ENCODE measurements at regions not wholly inside any gene's neighbourhood (a gene's known extent, or its start where the extent isn't known, plus 50 kb on each side); places are given as distances from the start of the nearest gene placed in this dataset.
A peak's percentile ranks its signal among the peaks of the same experiment; 100 is the strongest.

DNA sequence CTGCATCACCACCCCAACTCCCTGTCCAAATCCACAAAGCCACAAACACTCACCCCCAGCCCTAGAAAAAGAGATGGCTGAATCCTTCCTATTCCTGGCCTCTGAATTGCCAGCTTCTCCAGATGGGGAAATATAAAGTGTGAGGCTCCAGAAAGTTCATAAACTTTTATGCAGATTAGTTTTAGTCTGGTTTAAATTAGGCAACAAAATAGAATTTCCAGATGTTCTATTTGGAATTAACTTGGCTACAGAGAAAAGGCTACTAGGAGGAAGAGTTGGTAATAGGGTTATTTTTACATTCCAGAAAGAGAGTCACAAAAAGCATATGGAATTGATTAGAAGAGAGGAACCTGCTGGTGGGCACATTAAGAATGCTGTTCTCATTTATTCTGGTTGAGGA, 56.0 kb downstream of the EN1 start:
- no peak overlapping the region for H3K9ac ChIP-seq (ENCODE audit: low read depth in 1 of 2, low read length in 2 of 2)
- no peaks in the 10 kb centered on the region for H3K9me3 ChIP-seq (ENCODE audit: control insufficient read depth in 2 of 2, low read length in 2 of 2)
- no peak overlapping the region for H3K27ac ChIP-seq (ENCODE audit: low read depth in 2 of 2, low read length in 2 of 2)
- no peaks in the 10 kb centered on the region for H3K4me1 ChIP-seq (ENCODE audit: control insufficient read depth in 2 of 2, insufficient read depth in 2 of 2, low read length in 2 of 2)
- H3K4me3 ChIP-seq (ENCODE audit: low read length in 2 of 2) = no peak overlapping the region
- H3K27me3 ChIP-seq (ENCODE audit: control insufficient read depth in 2 of 2, insufficient read depth in 2 of 2, low read length in 2 of 2) = peaks cover 0 to 3% of the 10 kb centered on the region in 2 donors
- H3K36me3 ChIP-seq (ENCODE audit: control insufficient read depth in 2 of 2, insufficient read depth in 2 of 2, low read length in 2 of 2) = no peaks in the 10 kb centered on the region

- Histone ChIP-seq H3K4me3 (ENCODE audit: low read length in 2 of 2) (no peak overlapping the region), H3K9ac (ENCODE audit: low read depth in 1 of 2, low read length in 2 of 2) (no peak overlapping the region), H3K36me3 (ENCODE audit: control insufficient read depth in 2 of 2, insufficient read depth in 2 of 2, low read length in 2 of 2) (no peaks in the 10 kb centered on the region), H3K4me1 (ENCODE audit: control insufficient read depth in 2 of 2, insufficient read depth in 2 of 2, low read length in 2 of 2) (no peaks in the 10 kb centered on the region), H3K27ac (ENCODE audit: low read depth in 2 of 2, low read length in 2 of 2) (no peak overlapping the region), H3K9me3 (ENCODE audit: control insufficient read depth in 2 of 2, low read length in 2 of 2) (no peaks in the 10 kb centered on the region), H3K27me3 (ENCODE audit: control insufficient read depth in 2 of 2, insufficient read depth in 2 of 2, low read length in 2 of 2) (peaks cover 0 to 3% of the 10 kb centered on the region in 2 donors)
Measured at GRCh38 chr2:118786746-118787145, 60.7 kb downstream of the EN1 start.

DNA sequence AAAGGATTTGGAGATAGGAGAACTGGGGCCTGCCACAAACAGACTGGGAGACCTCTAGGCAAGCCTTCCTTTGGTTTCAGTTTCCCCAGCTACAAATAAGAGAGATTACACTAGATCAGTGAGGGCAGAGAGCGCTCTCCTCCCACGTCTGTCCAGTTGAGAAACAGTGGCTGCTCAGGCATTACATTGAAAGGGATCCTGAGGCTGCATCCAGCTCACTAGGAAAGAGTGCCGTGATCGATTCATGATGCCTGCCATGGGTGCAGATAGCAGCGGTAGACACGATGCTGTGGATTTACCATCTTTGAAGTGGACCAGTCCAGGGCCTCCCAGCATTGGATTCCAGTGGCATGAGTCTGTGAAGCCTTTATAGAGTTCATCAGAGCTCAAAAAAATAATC, 62.6 kb downstream of the EN1 start:
- no peaks in the 10 kb centered on the region for H3K36me3 ChIP-seq (ENCODE audit: control insufficient read depth in 2 of 2, insufficient read depth in 2 of 2, low read length in 2 of 2)
- H3K4me3 ChIP-seq (ENCODE audit: low read length in 2 of 2) = no peak overlapping the region
- H3K4me1 ChIP-seq (ENCODE audit: control insufficient read depth in 2 of 2, insufficient read depth in 2 of 2, low read length in 2 of 2) = no peaks in the 10 kb centered on the region
- no peak overlapping the region for H3K27ac ChIP-seq (ENCODE audit: low read depth in 2 of 2, low read length in 2 of 2)
- no peak overlapping the region for H3K9ac ChIP-seq (ENCODE audit: low read depth in 1 of 2, low read length in 2 of 2)
- H3K27me3 ChIP-seq (ENCODE audit: control insufficient read depth in 2 of 2, insufficient read depth in 2 of 2, low read length in 2 of 2) = peaks cover 0 to 3% of the 10 kb centered on the region in 2 donors
- H3K9me3 ChIP-seq (ENCODE audit: control insufficient read depth in 2 of 2, low read length in 2 of 2) = no peaks in the 10 kb centered on the region

GRCh38 chr2:118779362-118779761, 68.1 kb downstream of the EN1 start:
- no peak overlapping the region for H3K4me3 ChIP-seq (ENCODE audit: low read length in 2 of 2)
- H3K4me1 ChIP-seq (ENCODE audit: control insufficient read depth in 2 of 2, insufficient read depth in 2 of 2, low read length in 2 of 2) = peaks cover 0 to 7% of the 10 kb centered on the region in 2 donors
- H3K36me3 ChIP-seq (ENCODE audit: control insufficient read depth in 2 of 2, insufficient read depth in 2 of 2, low read length in 2 of 2) = no peaks in the 10 kb centered on the region
- H3K9me3 ChIP-seq (ENCODE audit: control insufficient read depth in 2 of 2, low read length in 2 of 2) = no peaks in the 10 kb centered on the region
- H3K27me3 ChIP-seq (ENCODE audit: control insufficient read depth in 2 of 2, insufficient read depth in 2 of 2, low read length in 2 of 2) = peaks cover 9 to 14% of the 10 kb centered on the region in 2 donors
- no peak overlapping the region for H3K27ac ChIP-seq (ENCODE audit: low read depth in 2 of 2, low read length in 2 of 2)
- no peak overlapping the region for H3K9ac ChIP-seq (ENCODE audit: low read depth in 1 of 2, low read length in 2 of 2)

GRCh38 chr2:118774458-118775133, 72.9 kb downstream of the EN1 start:
- Histone ChIP-seq H3K27me3 (ENCODE audit: control insufficient read depth in 2 of 2, insufficient read depth in 2 of 2, low read length in 2 of 2) (peaks cover 13 to 23% of the 10 kb centered on the region in 2 donors), H3K9ac (ENCODE audit: low read depth in 1 of 2, low read length in 2 of 2) (no peak overlapping the region), H3K4me1 (ENCODE audit: control insufficient read depth in 2 of 2, insufficient read depth in 2 of 2, low read length in 2 of 2) (peaks cover 0 to 7% of the 10 kb centered on the region in 2 donors), H3K27ac (ENCODE audit: low read depth in 2 of 2, low read length in 2 of 2) (no peak overlapping the region), H3K36me3 (ENCODE audit: control insufficient read depth in 2 of 2, insufficient read depth in 2 of 2, low read length in 2 of 2) (no peaks in the 10 kb centered on the region), H3K9me3 (ENCODE audit: control insufficient read depth in 2 of 2, low read length in 2 of 2) (no peaks in the 10 kb centered on the region), H3K4me3 (ENCODE audit: low read length in 2 of 2) (peak overlapping the region; percentile 48 to 63)

DNA sequence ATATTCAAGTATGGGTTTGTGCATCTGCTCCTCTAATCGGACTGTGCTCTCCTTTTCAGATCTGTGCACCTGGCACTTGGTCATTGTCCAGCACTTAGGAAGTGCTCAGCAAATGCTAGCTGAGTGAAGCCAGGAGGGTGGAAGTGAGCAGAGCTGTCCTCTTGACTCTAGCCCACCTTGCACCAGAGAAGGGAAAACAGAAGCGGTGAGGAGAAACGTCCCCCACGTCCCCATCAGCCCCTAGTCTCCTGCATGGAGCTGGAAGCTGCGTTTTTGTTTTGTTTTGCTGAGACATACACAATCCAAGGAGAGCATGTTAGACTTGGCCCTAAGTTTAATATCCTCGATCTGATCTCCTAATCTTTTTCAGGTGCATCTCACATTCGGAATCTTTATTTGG, 73.6 kb downstream of the EN1 start:
- Histone ChIP-seq H3K27me3 (ENCODE audit: control insufficient read depth in 2 of 2, insufficient read depth in 2 of 2, low read length in 2 of 2) (peaks cover 13 to 23% of the 10 kb centered on the region in 2 donors), H3K4me1 (ENCODE audit: control insufficient read depth in 2 of 2, insufficient read depth in 2 of 2, low read length in 2 of 2) (peaks cover 0 to 7% of the 10 kb centered on the region in 2 donors), H3K9ac (ENCODE audit: low read depth in 1 of 2, low read length in 2 of 2) (no peak overlapping the region), H3K36me3 (ENCODE audit: control insufficient read depth in 2 of 2, insufficient read depth in 2 of 2, low read length in 2 of 2) (no peaks in the 10 kb centered on the region), H3K9me3 (ENCODE audit: control insufficient read depth in 2 of 2, low read length in 2 of 2) (no peaks in the 10 kb centered on the region), H3K27ac (ENCODE audit: low read depth in 2 of 2, low read length in 2 of 2) (no peak overlapping the region), H3K4me3 (ENCODE audit: low read length in 2 of 2) (no peak overlapping the region)

DNA sequence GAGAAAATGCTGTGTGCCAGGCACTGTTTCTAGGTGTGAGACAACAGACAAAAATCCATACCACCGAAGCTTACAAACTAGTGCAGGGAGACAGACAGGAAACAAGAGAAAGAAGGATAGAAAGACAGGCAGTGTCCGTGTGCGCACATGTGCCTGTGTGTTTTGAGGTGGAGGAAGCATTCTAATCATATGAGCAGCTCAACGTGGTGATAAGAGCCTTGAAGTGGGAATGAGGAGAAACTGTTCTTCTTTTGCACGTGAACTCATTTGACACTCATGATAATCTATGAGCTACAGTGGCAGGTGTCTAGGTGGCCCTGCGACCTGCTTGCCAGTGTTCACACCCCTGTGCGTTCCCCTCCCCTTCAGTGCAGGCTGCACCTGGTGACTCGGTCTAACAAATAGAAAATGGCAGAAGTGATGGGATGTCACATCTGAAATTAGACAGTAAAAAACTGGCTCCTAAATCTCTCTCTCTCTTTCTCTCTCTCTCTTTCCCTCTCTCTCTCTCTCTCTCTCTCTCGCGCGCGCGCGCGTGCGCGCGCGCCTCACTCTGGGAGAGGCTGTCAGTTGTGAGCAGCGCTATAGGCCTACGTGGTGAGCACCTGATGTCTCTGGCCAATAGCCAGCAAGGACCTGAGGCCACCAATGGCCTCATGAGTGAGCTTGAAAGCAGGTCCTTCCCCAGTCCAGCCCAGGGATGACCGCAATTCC, 74.8 kb downstream of the EN1 start:
- peaks cover 13 to 23% of the 10 kb centered on the region in 2 donors for H3K27me3 ChIP-seq (ENCODE audit: control insufficient read depth in 2 of 2, insufficient read depth in 2 of 2, low read length in 2 of 2)
- H3K9me3 ChIP-seq (ENCODE audit: control insufficient read depth in 2 of 2, low read length in 2 of 2) = no peaks in the 10 kb centered on the region
- no peak overlapping the region for H3K9ac ChIP-seq (ENCODE audit: low read depth in 1 of 2, low read length in 2 of 2)
- no peak overlapping the region for H3K27ac ChIP-seq (ENCODE audit: low read depth in 2 of 2, low read length in 2 of 2)
- H3K36me3 ChIP-seq (ENCODE audit: control insufficient read depth in 2 of 2, insufficient read depth in 2 of 2, low read length in 2 of 2) = no peaks in the 10 kb centered on the region
- no peak overlapping the region for H3K4me3 ChIP-seq (ENCODE audit: low read length in 2 of 2)
- H3K4me1 ChIP-seq (ENCODE audit: control insufficient read depth in 2 of 2, insufficient read depth in 2 of 2, low read length in 2 of 2) = peaks cover 0 to 7% of the 10 kb centered on the region in 2 donors

DNA sequence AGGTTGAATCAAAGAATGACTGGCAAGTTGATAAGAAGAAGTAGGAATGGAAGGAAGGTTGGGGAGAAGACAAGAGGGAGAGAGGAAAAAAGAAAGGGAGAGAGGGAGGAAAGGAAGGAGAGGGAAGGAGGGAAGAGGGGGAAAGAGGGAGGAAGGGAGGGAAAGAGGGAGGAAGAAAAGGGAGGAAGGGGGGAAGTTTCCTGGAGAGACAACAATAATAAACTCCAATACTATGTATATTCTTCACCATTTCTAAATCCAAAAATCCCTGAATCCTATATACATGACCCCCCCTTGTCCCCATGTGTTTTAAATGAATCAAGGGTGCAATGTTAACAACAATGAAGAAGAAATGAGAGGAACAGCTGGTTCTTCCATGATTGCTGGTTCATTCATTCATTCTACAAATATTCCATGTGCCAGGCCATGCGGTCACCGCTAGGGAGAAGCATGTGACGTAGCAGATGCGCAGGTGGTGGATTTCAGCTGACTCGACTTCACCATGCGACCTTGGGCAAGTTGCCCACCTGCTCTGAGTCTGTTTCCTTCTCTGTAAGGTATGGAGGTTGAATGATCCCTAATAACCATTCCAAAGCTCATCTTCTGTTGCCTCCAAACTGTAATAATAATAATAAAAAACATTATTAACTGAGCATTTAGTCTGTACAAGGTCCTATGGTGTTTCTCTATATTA, 77.6 kb downstream of the EN1 start:
- Histone ChIP-seq H3K36me3 (ENCODE audit: control insufficient read depth in 2 of 2, insufficient read depth in 2 of 2, low read length in 2 of 2) (no peaks in the 10 kb centered on the region), H3K27me3 (ENCODE audit: control insufficient read depth in 2 of 2, insufficient read depth in 2 of 2, low read length in 2 of 2) (peaks cover 6 to 21% of the 10 kb centered on the region in 2 donors), H3K9me3 (ENCODE audit: control insufficient read depth in 2 of 2, low read length in 2 of 2) (no peaks in the 10 kb centered on the region), H3K4me1 (ENCODE audit: control insufficient read depth in 2 of 2, insufficient read depth in 2 of 2, low read length in 2 of 2) (peaks cover 0 to 3% of the 10 kb centered on the region in 2 donors), H3K27ac (ENCODE audit: low read depth in 2 of 2, low read length in 2 of 2) (no peak overlapping the region), H3K9ac (ENCODE audit: low read depth in 1 of 2, low read length in 2 of 2) (no peak overlapping the region), H3K4me3 (ENCODE audit: low read length in 2 of 2) (no peak overlapping the region)

GRCh38 chr2:118766871-118767270, 80.6 kb downstream of the EN1 start:
- H3K27me3 ChIP-seq (ENCODE audit: control insufficient read depth in 2 of 2, insufficient read depth in 2 of 2, low read length in 2 of 2) = peaks cover 4 to 7% of the 10 kb centered on the region in 2 donors
- H3K36me3 ChIP-seq (ENCODE audit: control insufficient read depth in 2 of 2, insufficient read depth in 2 of 2, low read length in 2 of 2) = no peaks in the 10 kb centered on the region
- H3K4me1 ChIP-seq (ENCODE audit: control insufficient read depth in 2 of 2, insufficient read depth in 2 of 2, low read length in 2 of 2) = no peaks in the 10 kb centered on the region
- H3K4me3 ChIP-seq (ENCODE audit: low read length in 2 of 2) = no peak overlapping the region
- no peak overlapping the region for H3K9ac ChIP-seq (ENCODE audit: low read depth in 1 of 2, low read length in 2 of 2)
- H3K9me3 ChIP-seq (ENCODE audit: control insufficient read depth in 2 of 2, low read length in 2 of 2) = no peaks in the 10 kb centered on the region
- no peak overlapping the region for H3K27ac ChIP-seq (ENCODE audit: low read depth in 2 of 2, low read length in 2 of 2)

GRCh38 chr2:118764855-118765254, 82.6 kb downstream of the EN1 start:
- no peak overlapping the region for H3K27ac ChIP-seq (ENCODE audit: low read depth in 2 of 2, low read length in 2 of 2)
- no peaks in the 10 kb centered on the region for H3K36me3 ChIP-seq (ENCODE audit: control insufficient read depth in 2 of 2, insufficient read depth in 2 of 2, low read length in 2 of 2)
- peaks cover 0 to 7% of the 10 kb centered on the region in 2 donors for H3K27me3 ChIP-seq (ENCODE audit: control insufficient read depth in 2 of 2, insufficient read depth in 2 of 2, low read length in 2 of 2)
- H3K4me1 ChIP-seq (ENCODE audit: control insufficient read depth in 2 of 2, insufficient read depth in 2 of 2, low read length in 2 of 2) = no peaks in the 10 kb centered on the region
- H3K9ac ChIP-seq (ENCODE audit: low read depth in 1 of 2, low read length in 2 of 2) = no peak overlapping the region
- no peaks in the 10 kb centered on the region for H3K9me3 ChIP-seq (ENCODE audit: control insufficient read depth in 2 of 2, low read length in 2 of 2)
- H3K4me3 ChIP-seq (ENCODE audit: low read length in 2 of 2) = no peak overlapping the region
